Endothelial cell of umbilical vein (primary cell): ENCODE measurements at regions not wholly inside any gene's neighbourhood (a gene's known extent, or its start where the extent isn't known, plus 50 kb on each side); places are given as distances from the start of the nearest gene placed in this dataset.

Source experiments
- BruUV-seq: library from RNA; stranded (reverse); fragments of 400-500 nt; replicated peaks from 2 replicates; lab custom pipeline; 2021; lab: Mats Ljungman, UMichigan
- CTCF ChIA-PET: fragments of 300-600, 350-600 bp; sonication (Branson Sonifier 250); formaldehyde crosslinking; loops from one replicate; lab custom pipeline; 2021; ENCODE audit warnings: antibody characterized with exemption, inconsistent platforms; lab: Charles Lee
- POLR2A ChIA-PET: fragments of 300-600, 350-600 bp; sonication (Branson Sonifier 250); formaldehyde crosslinking; loops from one replicate; lab custom pipeline; 2021; ENCODE audit warnings: antibody characterized with exemption, inconsistent platforms; lab: Charles Lee
- DNase-seq: peaks from one replicate; pipeline ENCODE4 v3.0.0-alpha.2; 2011; ENCODE audit warnings: low read depth, low spot score
- FAIRE-seq: peaks from 2 replicates; lab custom pipeline; 2011; peaks lifted over from hg19 to GRCh38; lab: Jason Lieb, UNC
- H2AFZ ChIP-seq: 2 replicates; pipeline ENCODE4 v1.6.0; 2012; ENCODE audit warnings: low read depth, low read length, control low read depth, inconsistent platforms
- H3K27ac ChIP-seq: 2 replicates; pipeline ENCODE4 v1.5.1; 2011; ENCODE audit warnings: low read depth, mild to moderate bottlenecking, control low read depth, low read length, moderate library complexity; ENCODE audit not compliant: insufficient read depth
- H3K27me3 ChIP-seq, 2 experiments: 2 replicates each; pipeline versions ENCODE4 v1.6.0 to v1.6.1; 2011; ENCODE audit warnings: low read length in 2 of 2, mixed read lengths in 1 of 2; ENCODE audit not compliant: control insufficient read depth in 2 of 2, insufficient read depth in 2 of 2
- H3K36me3 ChIP-seq, 2 experiments: 2 replicates in 1 of 2; 3 replicates in 1 of 2; pipeline ENCODE4 v1.5.1; 2011; ENCODE audit warnings: low read length in 2 of 2, mild to moderate bottlenecking in 1 of 2, moderate library complexity in 1 of 2; ENCODE audit not compliant: control insufficient read depth in 2 of 2, insufficient read depth in 2 of 2; ENCODE audit errors: extremely low read depth in 1 of 2
- H3K4me1 ChIP-seq: 3 replicates; pipeline ENCODE4 v1.5.1; 2011; ENCODE audit warnings: mild to moderate bottlenecking, low read length; ENCODE audit not compliant: control insufficient read depth, insufficient read depth; ENCODE audit errors: extremely low read depth
- H3K4me2 ChIP-seq: 2 replicates; pipeline ENCODE4 v1.6.1; 2011; ENCODE audit warnings: low read length, control low read depth, mixed read lengths; ENCODE audit not compliant: insufficient read depth
- H3K4me3 ChIP-seq, 3 experiments: fragments of 200-600 bp in 1 of 3; sonication (generic), shearing (Covaris generic) in 1 of 3; replicated peaks in 1 of 3; 2 replicates each; pipeline ENCODE4 v1.5.1; 2011 to 2016; ENCODE audit warnings: control low read depth in 3 of 3, low read length in 3 of 3, mild to moderate bottlenecking in 2 of 3, inconsistent platforms in 1 of 3, low read depth in 1 of 3, moderate library complexity in 1 of 3; ENCODE audit not compliant: insufficient read depth in 1 of 3
- H3K79me2 ChIP-seq: 2 replicates; pipeline ENCODE4 v1.6.0; 2012; ENCODE audit warnings: low read length, inconsistent platforms; ENCODE audit not compliant: control insufficient read depth, insufficient read depth
- H3K9ac ChIP-seq: replicated peaks from 2 replicates; pipeline ENCODE3; 2011; ENCODE audit warnings: low read length, control low read depth; ENCODE audit not compliant: insufficient read depth; ENCODE audit errors: extremely low read depth
- H3K9me1 ChIP-seq: replicated peaks from 3 replicates; pipeline ENCODE4 v1.6.0; 2011; ENCODE audit warnings: mild to moderate bottlenecking, low read length; ENCODE audit not compliant: control insufficient read depth, insufficient read depth; ENCODE audit errors: extremely low read depth
- H3K9me3 ChIP-seq: replicated peaks from 2 replicates; pipeline ENCODE4 v1.5.1; 2012; ENCODE audit warnings: low read length, inconsistent platforms; ENCODE audit not compliant: control insufficient read depth, insufficient read depth
- H4K20me1 ChIP-seq: replicated peaks from 2 replicates; pipeline ENCODE3; 2011; ENCODE audit warnings: mild to moderate bottlenecking, low read length; ENCODE audit not compliant: control insufficient read depth, insufficient read depth; ENCODE audit errors: extremely low read depth
- CTCF ChIP-seq, 2 donors: IDR thresholded peaks; 1 replicate in 1 of 2; 2 replicates in 1 of 2; pipeline ENCODE4 v1.5.1; 2011; ENCODE audit warnings: low read length in 2 of 2, mild to moderate bottlenecking in 2 of 2, moderate library complexity in 2 of 2, control low read depth in 1 of 2, inconsistent platforms in 1 of 2, low read depth in 1 of 2; ENCODE audit not compliant: insufficient read depth in 1 of 2; ENCODE audit errors: extremely low read depth in 1 of 2
- EZH2 ChIP-seq: IDR thresholded peaks from 2 replicates; pipeline ENCODE4 v1.6.1; 2012; ENCODE audit warnings: borderline replicate concordance, low read depth, mild to moderate bottlenecking, moderate library complexity, low read length, inconsistent platforms; ENCODE audit not compliant: severe bottlenecking
- FOS ChIP-seq: IDR thresholded peaks from 2 replicates; pipeline ENCODE4 v1.6.1; 2011; ENCODE audit warnings: mild to moderate bottlenecking, low read length, moderate library complexity, borderline replicate concordance; ENCODE audit not compliant: insufficient read depth
- GATA2 ChIP-seq: IDR thresholded peaks from 2 replicates; pipeline ENCODE4 v1.7.0; 2011; ENCODE audit warnings: low read depth, mild to moderate bottlenecking, moderate library complexity, mixed read lengths, low read length; ENCODE audit not compliant: insufficient read length, insufficient read depth
- JUN ChIP-seq: IDR thresholded peaks from 2 replicates; pipeline ENCODE4 v1.6.1; 2011; ENCODE audit warnings: borderline replicate concordance, low read depth; ENCODE audit not compliant: insufficient read length, insufficient read depth
- MAX ChIP-seq: IDR thresholded peaks from 2 replicates; pipeline ENCODE4 v1.6.1; 2011; ENCODE audit not compliant: insufficient read depth, insufficient read length
- MYC ChIP-seq: IDR thresholded peaks from one replicate; pipeline ENCODE4 v1.6.1; 2011; ENCODE audit warnings: mild to moderate bottlenecking, low read depth, low read length
- POLR2A ChIP-seq: IDR thresholded peaks from 2 replicates; pipeline ENCODE4 v1.6.1; 2012; ENCODE audit warnings: low read depth, mild to moderate bottlenecking, control low read depth, low read length
- POLR2AphosphoS5 ChIP-seq: IDR thresholded peaks from 2 replicates; pipeline ENCODE4 v1.6.1; 2012; ENCODE audit warnings: low read depth, mild to moderate bottlenecking, control low read depth, low read length, moderate library complexity; ENCODE audit not compliant: insufficient read depth
- dilution Hi-C: fragments of 300-500 bp; cut with MboI; formaldehyde crosslinking; loops from one replicate; pipeline ENCODE4 v1.15.0; 2019; ENCODE audit warnings: low sequenced_read_pairs; ENCODE audit not compliant: extremely low pct_ligation_motif_present
- intact Hi-C: fragments of 100-400 bp; cut with micrococcal nuclease; formaldehyde crosslinking; loops from one replicate; pipeline ENCODE4 v1.10.0; 2022

GRCh38 chr9:38128752-38129270 lies 59.8 kb upstream of the SHB start:
- Histone ChIP-seq H3K9ac (no peak overlapping the region), H3K27me3 (peaks cover 11 to 12% of the 10 kb centered on the region in 2 experiments), H3K36me3 (no peaks in the 10 kb centered on the region), H3K4me1 (no peaks in the 10 kb centered on the region), H3K4me2 (no peak overlapping the region), H3K27ac (no peak overlapping the region), H3K4me3 (no peak overlapping the region), H3K9me1 (no peaks in the 10 kb centered on the region), H4K20me1 (no peaks in the 10 kb centered on the region), H2AFZ (no peak overlapping the region), H3K9me3 (no peaks in the 10 kb centered on the region), H3K79me2 (no peaks in the 10 kb centered on the region)
- ChIA-PET POLR2A (no interaction called here), CTCF (interaction anchor here (1.2 kb wide), 1 partner anchor 13 kb away, joined by 3 read pairs; no protein-coding TSS in a partner anchor)
- dilution Hi-C loops = no loop called here
- intact Hi-C loops = no loop called here
- DNase-seq (no peak), FAIRE-seq (no peak)
- no TSS peak for BruUV-seq
- TF ChIP-seq FOS (no peak), MAX (no peak), MYC (no peak), JUN (no peak), GATA2 (no peak), POLR2A (no peak), CTCF (IDR thresholded peaks at IDR 0.05; ENCODE audit: extremely low read depth in 1 of 2, insufficient read depth in 1 of 2, low read depth in 1 of 2, low read length in 2 of 2) (no peak), EZH2 (no peak), POLR2AphosphoS5 (no peak)
